Hippocampal formation (tissue), 2 donors: ENCODE measurements at regions not wholly inside any gene's neighbourhood (a gene's known extent, or its start where the extent isn't known, plus 50 kb on each side); places are given as distances from the start of the nearest gene placed in this dataset.
"Not testable (repeated sequence)": the region's sequence is repeated elsewhere in the genome, so short reads cannot be mapped to it uniquely, and the experiment has no call there.

Source experiments
- DNase-seq, 2 donors: peaks; one replicate each; lab custom pipeline; 2025; lab: John Stamatoyannopoulos, UW

- no peak for DNase-seq
Observed at GRCh38 chr7:155950898-155951553, 138.8 kb upstream of the SHH start.

- DNase-seq: no peak
Observed at GRCh38 chr7:155948845-155949244, 136.6 kb upstream of the SHH start.

GRCh38 chr7:155948423-155948822 is 136.2 kb upstream of the SHH start:
- DNase-seq: no peak

GRCh38 chr7:155947051-155947450 is 134.8 kb upstream of the SHH start:
- DNase-seq: no peak

- no peak for DNase-seq
Observed at GRCh38 chr7:155945670-155946325, 133.5 kb upstream of the SHH start.

GRCh38 chr7:155944901-155945300 is 132.6 kb upstream of the SHH start:
- DNase-seq: no peak

GRCh38 chr7:155943251-155943899 is 131.1 kb upstream of the SHH start:
- no peak for DNase-seq

- DNase-seq: no peak
Observed at GRCh38 chr7:155942226-155942950, 130.1 kb upstream of the SHH start.

- no peak for DNase-seq
Observed at GRCh38 chr7:155941688-155942087, 129.4 kb upstream of the SHH start.

GRCh38 chr7:155939350-155939749 is 127.1 kb upstream of the SHH start:
- DNase-seq: no peak

- DNase-seq: no peak
Observed at GRCh38 chr7:155938129-155938528, 125.9 kb upstream of the SHH start.

GRCh38 chr7:155935726-155936125 is 123.5 kb upstream of the SHH start:
- DNase-seq: no peak

GRCh38 chr7:155935005-155935557 is 122.8 kb upstream of the SHH start:
- no peak for DNase-seq

GRCh38 chr7:155932324-155932723 is 120.1 kb upstream of the SHH start:
- not testable (repeated sequence) for DNase-seq

GRCh38 chr7:155931396-155932085 is 119.3 kb upstream of the SHH start:
- DNase-seq: no peak

GRCh38 chr7:155930527-155930926 is 118.3 kb upstream of the SHH start:
- no peak for DNase-seq

GRCh38 chr7:155930061-155930460 is 117.8 kb upstream of the SHH start:
- no peak for DNase-seq

- no peak for DNase-seq
Observed at GRCh38 chr7:155928583-155928982, 116.3 kb upstream of the SHH start.

- no peak for DNase-seq
Observed at GRCh38 chr7:155927905-155928304, 115.6 kb upstream of the SHH start.

GRCh38 chr7:155925682-155926081 is 113.4 kb upstream of the SHH start:
- no peak for DNase-seq

- no peak for DNase-seq
Observed at GRCh38 chr7:155922067-155922816, 110.0 kb upstream of the SHH start.
